ENCODE measurements at regions not wholly inside any gene's neighbourhood (a gene's known extent, or its start where the extent isn't known, plus 50 kb on each side); places are given as distances from the start of the nearest gene placed in this dataset.

GRCh38 chr4:34323549-34324320 is 1920.6 kb downstream of the ARAP2 start:
- TF ChIP-seq EP300 (IDR thresholded peaks at IDR 0.05) (no peak), POLR2A (IDR thresholded peaks at IDR 0.05) (no peak), CTCF (IDR thresholded peaks at IDR 0.05) (no peak)
